NT2/D1 (cell line): ENCODE measurements at regions not wholly inside any gene's neighbourhood (a gene's known extent, or its start where the extent isn't known, plus 50 kb on each side); places are given as distances from the start of the nearest gene placed in this dataset.

ENCODE experiments used
- YY1 ChIP-seq: IDR thresholded peaks from 2 replicates; pipeline ENCODE4 v1.6.1; 2011; ENCODE audit not compliant: insufficient read length, insufficient read depth
- ZNF274 ChIP-seq: IDR thresholded peaks from 2 replicates; pipeline ENCODE4 v1.6.1; 2011; ENCODE audit warnings: mild to moderate bottlenecking, low read depth, low read length

- TF ChIP-seq ZNF274 (no peak), YY1 (no peak)
These were observed 144.2 kb downstream of the CXCL12 start for GRCh38 chr10:44240584-44241205.
